Effector memory CD8-positive, alpha-beta T cell (primary cell): ENCODE measurements at regions not wholly inside any gene's neighbourhood (a gene's known extent, or its start where the extent isn't known, plus 50 kb on each side); places are given as distances from the start of the nearest gene placed in this dataset.

ENCODE experiments used
- ATAC-seq: fragments of 150-1000 bp; cut with Tn5 transposase; replicated peaks from 2 replicates; pipeline ENCODE4 v1.10.0; 2021; ENCODE audit warnings: mild to moderate bottlenecking, moderate library complexity
- DNase-seq, 3 experiments: peaks; one replicate each; pipeline ENCODE4 v3.0.0; 2021
- H3K27ac Mint-ChIP-seq, 2 donors: one replicate each; pipeline ENCODE4 v1.8.0; 2022; ENCODE audit warnings: mild to moderate bottlenecking in 2 of 2, mixed read lengths in 2 of 2, moderate library complexity in 2 of 2
- H3K27me3 Mint-ChIP-seq, 2 donors: one replicate each; pipeline ENCODE4 v1.8.0; 2022; ENCODE audit warnings: mixed read lengths in 2 of 2
- H3K36me3 Mint-ChIP-seq: one replicate; pipeline ENCODE4 v1.8.0; 2022; ENCODE audit warnings: mild to moderate bottlenecking, moderate library complexity, mixed read lengths; ENCODE audit not compliant: insufficient read depth
- H3K4me1 Mint-ChIP-seq, 2 donors: one replicate each; pipeline ENCODE4 v1.8.0; 2022; ENCODE audit warnings: low read depth in 2 of 2, mixed read lengths in 2 of 2
- H3K4me3 Mint-ChIP-seq, 2 donors: one replicate each; pipeline ENCODE4 v1.8.0; 2022; ENCODE audit warnings: mild to moderate bottlenecking in 2 of 2, mixed read lengths in 2 of 2, moderate library complexity in 2 of 2
- H3K9me3 Mint-ChIP-seq, 2 donors: one replicate each; pipeline ENCODE4 v1.8.0; 2022; ENCODE audit warnings: mixed read lengths in 2 of 2

GRCh38 chr6:140245296-140246040 is 871.0 kb upstream of the CITED2 start:
- DNase-seq = no peak
- H3K9me3 Mint-ChIP-seq = no peaks in the 10 kb centered on the region
- no peak overlapping the region for H3K27ac Mint-ChIP-seq
- no peak overlapping the region for H3K4me3 Mint-ChIP-seq
- peaks cover 0 to 7% of the 10 kb centered on the region in 2 donors for H3K27me3 Mint-ChIP-seq
- H3K4me1 Mint-ChIP-seq = no peaks in the 10 kb centered on the region
- no peak for ATAC-seq
- no peaks in the 10 kb centered on the region for H3K36me3 Mint-ChIP-seq

- H3K36me3 Mint-ChIP-seq = no peaks in the 10 kb centered on the region
- no peaks in the 10 kb centered on the region for H3K9me3 Mint-ChIP-seq
- ATAC-seq (no peak), DNase-seq (no peak)
- H3K4me3 Mint-ChIP-seq = no peak overlapping the region
- no peak overlapping the region for H3K27ac Mint-ChIP-seq
- no peaks in the 10 kb centered on the region for H3K4me1 Mint-ChIP-seq
- no peaks in the 10 kb centered on the region for H3K27me3 Mint-ChIP-seq
Observed at GRCh38 chr6:140237251-140237650, 862.8 kb upstream of the CITED2 start.

GRCh38 chr6:140236732-140237131 is 862.3 kb upstream of the CITED2 start:
- DNase-seq = no peak
- no peaks in the 10 kb centered on the region for H3K36me3 Mint-ChIP-seq
- no peaks in the 10 kb centered on the region for H3K9me3 Mint-ChIP-seq
- no peak overlapping the region for H3K27ac Mint-ChIP-seq
- ATAC-seq = no peak
- no peak overlapping the region for H3K4me3 Mint-ChIP-seq
- no peaks in the 10 kb centered on the region for H3K27me3 Mint-ChIP-seq
- no peaks in the 10 kb centered on the region for H3K4me1 Mint-ChIP-seq

- ATAC-seq = no peak
- no peak overlapping the region for H3K27ac Mint-ChIP-seq
- no peaks in the 10 kb centered on the region for H3K4me1 Mint-ChIP-seq
- no peaks in the 10 kb centered on the region for H3K36me3 Mint-ChIP-seq
- peaks cover 0 to 9% of the 10 kb centered on the region in 2 donors for H3K9me3 Mint-ChIP-seq
- no peak for DNase-seq
- peaks cover 0 to 9% of the 10 kb centered on the region in 2 donors for H3K27me3 Mint-ChIP-seq
- no peak overlapping the region for H3K4me3 Mint-ChIP-seq
Observed at GRCh38 chr6:140230282-140230681, 855.8 kb upstream of the CITED2 start.

GRCh38 chr6:140228491-140228890 is 854.0 kb upstream of the CITED2 start:
- DNase-seq (no peak), ATAC-seq (no peak)
- no peak overlapping the region for H3K27ac Mint-ChIP-seq
- H3K4me1 Mint-ChIP-seq = no peaks in the 10 kb centered on the region
- H3K27me3 Mint-ChIP-seq = peaks cover 0 to 9% of the 10 kb centered on the region in 2 donors
- no peaks in the 10 kb centered on the region for H3K36me3 Mint-ChIP-seq
- no peak overlapping the region for H3K4me3 Mint-ChIP-seq
- peaks cover 0 to 9% of the 10 kb centered on the region in 2 donors for H3K9me3 Mint-ChIP-seq

GRCh38 chr6:140226637-140227036 is 852.2 kb upstream of the CITED2 start:
- Mint-ChIP-seq H3K36me3 (no peaks in the 10 kb centered on the region), H3K27me3 (peaks cover 0 to 9% of the 10 kb centered on the region in 2 donors), H3K9me3 (peaks cover 0 to 9% of the 10 kb centered on the region in 2 donors), H3K4me1 (no peaks in the 10 kb centered on the region), H3K27ac (no peak overlapping the region), H3K4me3 (no peak overlapping the region)
- no peak for DNase-seq
- ATAC-seq = no peak

GRCh38 chr6:140225701-140226436 is 851.4 kb upstream of the CITED2 start:
- H3K4me3 Mint-ChIP-seq = no peak overlapping the region
- ATAC-seq (no peak), DNase-seq (no peak)
- H3K4me1 Mint-ChIP-seq = no peaks in the 10 kb centered on the region
- H3K27me3 Mint-ChIP-seq = peaks cover 0 to 9% of the 10 kb centered on the region in 2 donors
- no peaks in the 10 kb centered on the region for H3K36me3 Mint-ChIP-seq
- H3K9me3 Mint-ChIP-seq = peaks cover 0 to 4% of the 10 kb centered on the region in 2 donors
- H3K27ac Mint-ChIP-seq = no peak overlapping the region

GRCh38 chr6:140217283-140217682 is 842.8 kb upstream of the CITED2 start:
- DNase-seq = no peak
- Mint-ChIP-seq H3K27ac (no peak overlapping the region), H3K36me3 (no peaks in the 10 kb centered on the region), H3K4me1 (no peaks in the 10 kb centered on the region), H3K4me3 (no peak overlapping the region), H3K27me3 (peaks cover 0 to 9% of the 10 kb centered on the region in 2 donors), H3K9me3 (peaks cover 11 to 16% of the 10 kb centered on the region in 2 donors)
- no peak for ATAC-seq

GRCh38 chr6:140209775-140210174 is 835.3 kb upstream of the CITED2 start:
- no peaks in the 10 kb centered on the region for H3K27me3 Mint-ChIP-seq
- no peaks in the 10 kb centered on the region for H3K9me3 Mint-ChIP-seq
- ATAC-seq (no peak), DNase-seq (no peak)
- H3K4me1 Mint-ChIP-seq = no peaks in the 10 kb centered on the region
- H3K27ac Mint-ChIP-seq = no peak overlapping the region
- H3K36me3 Mint-ChIP-seq = no peaks in the 10 kb centered on the region
- no peak overlapping the region for H3K4me3 Mint-ChIP-seq

- Mint-ChIP-seq H3K9me3 (no peaks in the 10 kb centered on the region), H3K27me3 (no peaks in the 10 kb centered on the region), H3K4me1 (no peaks in the 10 kb centered on the region), H3K27ac (no peak overlapping the region), H3K4me3 (no peak overlapping the region), H3K36me3 (no peaks in the 10 kb centered on the region)
- ATAC-seq = no peak
- no peak for DNase-seq
Observed at GRCh38 chr6:140208286-140208685, 833.8 kb upstream of the CITED2 start.

GRCh38 chr6:140205795-140206593 is 831.5 kb upstream of the CITED2 start:
- Mint-ChIP-seq H3K27me3 (no peaks in the 10 kb centered on the region), H3K9me3 (no peaks in the 10 kb centered on the region), H3K4me3 (no peak overlapping the region), H3K36me3 (no peaks in the 10 kb centered on the region), H3K27ac (no peak overlapping the region), H3K4me1 (no peaks in the 10 kb centered on the region)
- ATAC-seq (no peak), DNase-seq (no peak)

GRCh38 chr6:140204154-140204553 is 829.7 kb upstream of the CITED2 start:
- Mint-ChIP-seq H3K27me3 (no peaks in the 10 kb centered on the region), H3K4me3 (no peak overlapping the region), H3K27ac (no peak overlapping the region), H3K36me3 (no peaks in the 10 kb centered on the region), H3K4me1 (no peaks in the 10 kb centered on the region), H3K9me3 (no peaks in the 10 kb centered on the region)
- ATAC-seq (no peak), DNase-seq (no peak)

- DNase-seq = no peak
- Mint-ChIP-seq H3K27ac (no peak overlapping the region), H3K36me3 (no peaks in the 10 kb centered on the region), H3K4me1 (no peaks in the 10 kb centered on the region), H3K9me3 (no peaks in the 10 kb centered on the region), H3K27me3 (no peaks in the 10 kb centered on the region), H3K4me3 (no peak overlapping the region)
- ATAC-seq = no peak
Observed at GRCh38 chr6:140203661-140204147, 829.3 kb upstream of the CITED2 start.
